Pulmonary artery endothelial cell (primary cell): ENCODE measurements at regions not wholly inside any gene's neighbourhood (a gene's known extent, or its start where the extent isn't known, plus 50 kb on each side); places are given as distances from the start of the nearest gene placed in this dataset.

Experiments
- DNase-seq: peaks from one replicate; pipeline ENCODE4 v3.0.0-alpha.2; 2011; ENCODE audit warnings: low read depth, low spot score

DNA sequence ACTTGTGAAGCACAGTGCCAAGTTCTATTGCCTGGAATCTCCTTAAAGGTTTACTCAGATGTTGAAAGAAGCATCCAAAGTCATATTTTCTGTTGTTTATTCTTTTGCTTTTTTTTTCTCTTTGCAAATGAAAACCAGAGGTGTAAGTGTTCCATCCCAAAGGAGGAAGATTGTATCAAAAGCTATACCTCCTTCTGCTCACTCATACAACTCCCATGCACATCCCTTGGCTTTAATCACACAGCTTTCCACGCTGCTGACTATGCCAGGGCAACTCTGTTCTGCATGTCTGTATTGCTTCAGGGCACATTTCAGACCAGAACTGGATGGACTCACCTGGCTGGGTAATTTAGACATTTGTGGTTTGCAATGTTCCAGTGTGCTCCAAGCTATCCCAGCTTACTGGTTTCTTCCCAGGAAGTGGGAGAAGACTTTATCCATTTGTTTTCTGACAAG is 399.6 kb upstream of the TBL1XR1 start:
- DNase-seq, result no peak

DNA sequence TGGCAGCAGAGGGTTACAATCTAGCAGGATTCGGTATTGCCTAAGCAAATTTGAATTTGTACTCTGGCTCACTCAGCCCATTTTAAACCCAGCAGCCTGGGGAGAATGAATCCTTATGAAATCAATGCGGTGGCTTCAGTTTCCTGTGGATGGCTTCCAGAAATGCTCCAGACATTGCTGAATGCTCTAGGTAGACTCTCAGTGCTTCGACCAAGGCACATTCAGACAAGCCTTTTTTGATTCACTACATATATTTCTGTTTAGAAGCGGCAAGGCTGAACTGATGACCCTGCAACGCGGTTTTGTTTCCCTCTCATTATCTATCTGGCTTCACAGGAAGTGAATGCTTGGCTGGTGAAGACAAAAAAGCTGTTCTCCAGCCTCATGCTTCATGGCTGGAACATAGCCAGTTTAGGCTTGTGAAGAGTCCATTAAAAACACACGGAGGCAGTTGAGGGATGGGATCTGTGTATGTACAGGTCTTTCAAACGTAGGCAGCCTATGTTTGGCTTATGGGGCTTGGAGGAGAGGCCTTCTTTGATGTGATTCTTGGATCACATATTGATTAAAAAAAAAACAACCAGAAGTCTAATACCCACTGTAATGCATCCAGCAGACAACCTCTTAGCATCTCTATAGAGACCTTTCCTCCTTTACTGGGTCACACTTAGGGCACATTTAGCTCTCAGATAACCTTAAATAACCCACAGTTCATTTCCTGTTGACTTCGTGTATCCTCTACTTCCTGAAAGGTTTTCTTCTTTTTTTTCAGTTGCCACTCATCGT is 400.2 kb upstream of the TBL1XR1 start:
- DNase-seq, result no peak

DNA sequence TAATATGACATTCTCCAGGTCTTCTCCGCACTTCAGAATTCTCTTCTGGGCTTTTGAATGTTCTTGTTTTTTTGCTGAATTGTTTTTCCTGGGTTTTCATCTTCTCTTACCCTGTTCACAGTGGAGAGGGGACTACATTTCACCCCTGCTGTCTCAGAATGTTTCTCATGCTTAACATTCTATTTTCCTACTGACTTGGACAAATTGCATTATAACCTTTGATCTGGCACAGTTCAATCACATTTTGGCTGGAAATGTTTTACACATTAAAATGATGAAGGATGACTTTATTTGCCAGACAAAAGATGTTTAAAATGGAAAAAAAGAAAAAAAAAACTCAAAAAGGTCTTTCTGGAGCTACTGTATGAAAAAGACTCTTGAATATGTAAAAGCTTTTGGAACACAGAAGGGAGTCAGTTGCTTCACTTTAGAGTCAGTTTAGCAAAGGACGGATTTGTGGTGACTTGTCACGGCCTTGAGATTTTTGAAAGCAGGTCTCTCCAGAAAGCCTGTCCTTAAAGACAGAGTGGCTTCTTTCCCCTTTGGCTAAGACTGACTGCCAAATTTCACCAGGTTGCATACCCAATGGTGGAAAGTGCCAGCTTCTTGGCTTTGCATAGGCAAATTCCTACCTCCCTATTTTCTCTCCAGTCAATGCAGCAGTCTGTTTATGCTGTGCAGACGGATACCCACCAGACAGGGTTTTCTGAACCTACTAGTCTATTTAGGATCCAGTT is 401.0 kb upstream of the TBL1XR1 start:
- no peak for DNase-seq

DNA sequence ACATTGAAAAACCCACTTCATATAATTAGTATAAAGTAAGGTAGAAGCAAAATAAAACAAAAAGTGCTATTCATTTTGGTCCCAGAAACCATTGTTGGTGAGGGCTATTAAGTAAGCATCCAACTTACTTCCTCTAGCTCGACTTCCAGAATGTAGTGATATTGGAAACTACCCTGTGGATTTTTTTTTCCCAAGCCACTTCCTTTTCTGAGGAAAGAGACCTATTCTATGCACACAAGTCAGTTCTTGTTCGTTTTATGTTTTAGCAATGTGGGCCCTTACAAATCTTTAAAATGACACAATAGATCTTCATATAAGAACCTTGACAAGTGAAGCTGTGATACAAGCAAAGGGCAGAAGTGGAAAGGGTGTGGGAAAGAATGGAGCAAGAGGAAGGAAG is 402.0 kb upstream of the TBL1XR1 start:
- no peak for DNase-seq

DNA sequence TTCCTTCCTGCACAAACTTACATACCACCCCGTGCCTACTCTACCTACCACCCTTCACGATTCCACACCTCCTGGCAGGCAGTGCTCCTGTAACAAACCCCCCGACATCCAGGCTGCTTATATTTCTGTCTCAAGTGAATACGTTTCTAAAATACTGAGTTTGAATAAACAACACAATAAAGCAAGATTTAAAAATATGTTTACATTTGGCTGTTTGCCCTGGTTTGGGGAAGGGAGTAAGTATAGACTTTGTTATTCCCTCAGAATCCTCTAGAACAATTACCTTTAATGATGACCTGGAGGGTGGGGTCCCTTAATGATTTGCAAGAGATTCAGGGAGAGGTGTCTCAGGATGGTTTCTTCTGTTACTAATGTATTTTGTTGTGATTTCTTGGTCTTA is 402.6 kb upstream of the TBL1XR1 start:
- no peak for DNase-seq

DNA sequence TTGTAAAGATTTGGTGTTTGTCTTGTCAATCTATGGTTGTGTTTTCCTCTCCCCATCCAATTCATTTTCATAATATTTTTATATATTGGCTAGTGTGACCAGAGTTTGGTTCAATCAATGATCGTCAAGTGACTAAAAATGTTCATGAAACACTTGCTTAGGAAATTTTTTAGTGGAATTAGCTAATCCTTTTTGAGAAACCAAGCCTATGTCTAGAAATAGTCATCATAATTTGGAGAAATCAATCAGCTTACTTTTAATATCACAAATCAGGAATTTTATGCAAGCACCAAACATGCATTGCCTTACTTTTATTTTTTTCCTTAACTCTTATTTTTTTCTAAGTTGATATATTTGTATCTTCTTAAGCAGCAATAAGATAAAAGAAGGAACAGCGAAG is 403.1 kb upstream of the TBL1XR1 start:
- DNase-seq, result no peak

DNA sequence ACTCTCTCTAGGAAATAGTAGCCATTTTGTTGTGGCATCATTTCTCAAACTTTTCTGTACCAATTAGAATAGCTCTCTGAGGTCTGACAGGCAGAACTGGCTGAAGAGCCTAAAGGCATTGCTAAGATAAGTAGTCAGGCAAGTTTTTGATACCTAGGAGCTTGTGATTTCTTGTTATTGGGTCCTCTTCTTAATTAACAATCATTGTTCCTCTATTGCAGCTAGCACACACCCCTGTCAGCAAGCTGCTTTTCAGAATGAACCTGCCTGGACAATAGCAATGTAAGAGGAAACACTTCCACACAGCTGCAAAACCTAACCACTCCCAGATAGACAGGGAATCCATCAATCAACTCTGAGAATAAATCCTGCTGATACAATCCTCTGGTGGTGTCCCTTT is 403.9 kb upstream of the TBL1XR1 start:
- no peak for DNase-seq

DNA sequence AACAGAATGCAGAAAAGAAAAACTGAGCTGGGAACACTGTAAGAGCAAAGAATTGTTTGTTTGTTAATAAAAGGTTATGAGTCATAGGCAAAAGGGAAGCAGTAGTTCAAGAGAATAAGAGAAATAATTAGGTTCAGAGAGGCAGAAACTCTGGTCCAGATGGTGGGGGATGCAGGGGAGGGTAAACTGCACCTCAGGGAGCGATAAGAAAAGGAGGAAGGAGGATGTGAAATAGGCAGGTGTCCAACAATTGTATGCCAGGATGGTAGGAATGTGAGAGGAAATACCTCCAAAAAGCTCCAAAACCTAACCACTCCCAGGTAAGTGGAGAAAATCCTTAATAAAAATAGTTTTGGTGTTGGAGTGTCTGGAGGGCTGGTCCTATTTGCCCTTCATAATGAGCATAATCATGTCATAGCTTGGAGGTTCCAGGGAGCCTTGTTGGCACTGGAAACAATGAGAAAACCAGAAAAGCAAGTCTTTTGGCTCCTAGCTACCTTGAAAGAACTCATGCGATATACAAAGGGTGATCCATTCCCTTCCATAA is 405.4 kb upstream of the TBL1XR1 start:
- no peak for DNase-seq

DNA sequence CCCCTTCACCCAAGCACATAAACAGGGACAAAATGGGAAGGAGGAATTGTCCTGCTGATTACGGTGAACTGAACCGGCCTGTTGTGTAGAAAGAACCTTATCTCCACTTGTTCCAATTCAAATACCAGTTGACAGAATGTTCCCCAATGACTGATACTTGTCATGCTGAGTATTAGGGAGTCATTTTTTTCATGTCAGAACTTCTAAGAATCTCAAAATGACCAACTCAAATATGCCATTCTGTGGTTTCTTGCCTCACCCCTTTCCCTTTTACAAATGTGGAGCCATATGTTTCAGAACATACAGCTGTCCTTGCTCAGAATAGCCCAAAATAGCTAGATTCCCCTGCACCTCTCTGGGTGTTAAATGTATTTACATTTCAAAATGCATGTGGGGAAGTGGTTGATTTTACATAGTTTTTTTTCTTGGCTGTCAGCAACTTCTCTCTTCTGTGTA is 405.9 kb upstream of the TBL1XR1 start:
- DNase-seq, result no peak

DNA sequence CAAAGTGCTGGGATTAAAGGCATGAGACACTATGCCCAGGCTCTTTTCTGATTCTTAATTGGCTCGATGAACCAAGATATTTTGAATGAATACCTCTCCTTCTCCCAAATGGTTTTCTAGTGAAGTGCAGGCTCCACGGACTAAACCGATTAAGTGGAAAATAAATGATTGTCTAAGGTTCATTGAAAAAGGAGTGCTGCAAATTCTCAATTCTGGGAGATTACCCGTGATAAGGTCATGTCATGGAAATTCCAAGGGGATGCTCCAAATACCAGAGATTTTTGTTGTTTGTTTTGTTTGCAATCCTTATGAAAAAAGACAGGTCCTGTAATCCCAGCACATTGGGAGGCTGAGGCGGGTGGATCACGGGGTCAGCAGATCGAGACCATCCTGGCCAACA is 406.9 kb upstream of the TBL1XR1 start:
- no peak for DNase-seq

DNA sequence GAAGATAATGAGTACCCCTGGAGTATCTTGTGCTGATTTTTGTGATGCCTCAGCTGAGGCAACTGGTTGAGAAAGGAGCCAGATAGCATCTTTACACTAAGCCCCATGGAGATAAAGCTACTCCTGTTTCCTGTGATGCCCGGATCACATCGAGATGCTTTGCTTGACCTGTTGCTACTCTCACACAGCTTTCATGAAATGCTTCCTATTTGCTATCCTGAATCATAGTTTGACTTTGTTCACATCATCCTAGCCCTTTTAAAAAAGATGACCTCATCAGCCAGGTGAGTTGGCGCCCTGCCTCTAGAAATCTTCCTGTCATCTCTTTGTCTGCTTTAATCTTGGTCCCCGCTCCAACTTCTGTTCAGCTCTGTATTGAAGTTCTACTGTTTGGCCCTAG is 409.6 kb upstream of the TBL1XR1 start:
- DNase-seq, result no peak

DNA sequence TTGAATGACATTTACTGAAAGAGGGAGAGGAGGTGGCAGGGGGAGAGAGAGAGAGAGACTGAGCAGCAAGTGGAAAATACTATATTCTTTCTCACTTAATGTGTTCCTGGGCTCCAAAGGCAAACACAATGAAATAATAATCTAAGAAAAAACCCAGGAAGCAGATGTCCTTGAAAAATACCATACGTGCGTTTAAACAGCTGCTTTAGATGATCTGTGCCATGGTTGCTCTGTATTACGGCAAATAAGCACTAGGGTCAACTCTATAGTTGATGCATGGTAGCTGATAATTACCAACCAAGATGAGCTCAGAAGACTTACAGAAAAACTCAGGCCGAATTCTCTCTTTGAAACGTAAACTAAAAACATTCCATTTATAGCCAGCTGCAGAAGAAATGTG is 410.3 kb upstream of the TBL1XR1 start:
- DNase-seq, result no peak

DNA sequence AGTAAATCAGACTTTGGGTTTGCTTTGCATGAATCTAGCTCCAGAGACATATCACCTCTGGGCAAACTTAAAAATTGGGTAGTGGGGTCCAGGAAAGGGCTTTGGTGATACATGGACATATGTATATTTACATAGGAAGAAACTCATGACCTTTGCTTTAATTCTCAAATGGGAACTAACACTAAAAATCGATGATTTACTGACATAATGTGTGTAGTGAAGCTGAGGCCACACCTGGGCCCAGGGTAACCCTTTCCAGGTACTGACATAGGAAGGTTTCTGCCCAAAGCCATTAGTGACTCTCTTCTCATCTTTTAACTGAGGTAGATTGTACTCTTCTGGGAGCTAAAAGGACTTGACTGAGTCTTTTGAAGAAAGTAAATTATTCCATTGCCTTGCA is 411.2 kb upstream of the TBL1XR1 start:
- DNase-seq, result no peak

DNA sequence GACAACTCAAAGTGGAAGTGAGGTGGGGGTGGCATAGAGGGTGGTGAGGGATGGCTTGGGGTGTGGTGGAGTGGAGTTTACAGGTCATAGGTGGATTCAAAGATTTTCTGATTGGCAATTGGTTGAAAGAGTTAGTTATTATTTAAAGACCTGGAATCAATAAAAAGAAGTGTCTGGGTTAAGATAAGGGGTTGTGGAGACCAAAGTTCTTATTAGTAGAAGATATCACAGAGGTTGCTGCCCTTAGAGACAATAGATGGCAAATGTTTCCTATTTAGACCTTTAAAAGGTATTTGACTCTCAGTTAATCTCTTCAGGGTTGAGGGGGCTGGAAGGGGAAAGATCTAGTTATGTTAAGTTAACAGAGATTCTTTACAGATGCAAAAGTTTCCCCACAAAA is 412.3 kb upstream of the TBL1XR1 start:
- no peak for DNase-seq

DNA sequence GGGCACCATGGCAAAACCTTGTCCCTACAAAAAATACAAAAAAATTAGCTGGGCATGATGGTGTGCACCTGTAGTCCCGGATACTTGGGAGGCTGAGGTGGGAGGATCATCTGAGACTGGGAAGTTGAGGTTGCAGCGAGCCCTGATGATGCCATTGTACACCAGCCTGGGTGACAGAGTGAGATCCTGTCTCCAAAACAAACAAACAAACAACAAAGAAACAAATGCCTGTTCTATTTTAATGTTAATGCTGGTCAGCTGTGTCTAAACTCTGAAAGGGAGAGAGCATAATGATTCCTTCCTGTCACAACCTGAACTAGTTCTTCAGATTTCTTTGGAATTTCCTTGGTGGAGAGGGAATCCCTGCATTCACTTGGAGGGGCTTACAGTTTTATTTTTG is 413.0 kb upstream of the TBL1XR1 start:
- DNase-seq, result no peak

DNA sequence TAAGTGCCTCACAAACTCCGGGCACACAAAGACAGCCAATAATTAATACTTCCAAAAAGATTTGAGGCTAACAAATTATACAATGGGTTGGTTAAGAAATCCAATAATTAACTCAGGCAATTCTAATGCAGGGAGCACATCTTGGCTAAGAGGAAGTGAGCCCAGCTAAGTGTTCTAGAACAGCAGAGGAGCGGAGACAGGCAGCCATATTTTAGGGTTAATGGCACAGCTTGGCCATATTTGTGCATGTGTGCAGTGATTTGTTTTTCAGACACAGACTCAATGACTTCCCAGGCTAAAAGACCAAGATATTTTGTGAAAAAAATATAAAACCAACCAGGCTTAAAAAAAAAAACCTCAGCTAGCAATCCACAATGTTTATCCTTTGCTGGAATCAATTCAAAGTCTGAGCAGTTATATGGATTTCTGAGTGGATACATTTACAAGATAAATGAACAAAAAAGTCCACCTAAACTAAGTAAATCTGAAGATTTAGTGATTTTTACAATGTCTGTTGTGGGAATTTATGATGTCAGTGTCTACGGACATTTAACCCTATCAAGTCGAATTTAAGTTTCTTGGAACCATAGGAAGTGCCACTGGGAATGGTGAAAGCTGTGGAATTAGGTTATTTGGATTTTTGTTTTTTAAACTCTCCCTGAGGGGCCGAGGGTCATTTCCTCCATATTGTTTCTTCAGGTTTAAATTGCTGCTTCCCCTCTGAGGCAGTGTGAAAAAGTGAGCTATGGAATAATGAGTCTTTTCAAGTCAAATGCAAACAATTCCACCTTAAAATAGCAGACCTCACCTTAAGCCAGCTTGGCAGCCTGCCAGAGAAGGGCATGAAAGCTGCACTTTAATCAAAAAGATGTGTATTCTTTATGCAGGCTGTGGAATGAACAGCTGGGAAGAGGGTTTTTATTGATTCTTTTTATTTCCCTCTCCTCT is 413.7 kb upstream of the TBL1XR1 start:
- DNase-seq, result no peak

DNA sequence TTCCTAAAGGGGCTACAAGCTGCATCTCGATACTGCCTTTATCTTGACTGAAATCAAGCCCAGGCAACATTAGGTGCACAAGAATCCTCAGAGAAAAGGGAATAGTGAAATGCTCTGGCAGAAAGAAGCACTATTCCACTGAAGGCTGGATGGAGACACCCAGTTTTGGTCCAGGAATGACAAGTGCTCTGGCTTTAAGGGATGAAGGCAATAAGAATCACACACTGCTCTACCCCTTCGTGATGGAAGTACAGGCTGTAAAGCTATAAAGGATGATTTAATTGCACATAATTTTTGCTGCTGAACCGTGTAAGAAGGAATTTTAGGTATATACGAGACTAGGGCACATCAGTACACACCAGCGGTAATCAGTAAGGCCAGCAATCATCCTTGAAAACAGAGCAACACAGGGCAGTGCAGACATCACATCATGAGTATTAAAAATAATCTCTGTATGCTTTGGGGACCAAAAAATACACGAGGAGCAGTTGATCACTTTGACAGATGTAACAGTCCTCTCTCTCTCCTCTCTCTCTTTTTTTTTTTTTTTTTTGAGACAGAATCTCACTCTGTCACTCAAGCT is 414.6 kb upstream of the TBL1XR1 start:
- no peak for DNase-seq

DNA sequence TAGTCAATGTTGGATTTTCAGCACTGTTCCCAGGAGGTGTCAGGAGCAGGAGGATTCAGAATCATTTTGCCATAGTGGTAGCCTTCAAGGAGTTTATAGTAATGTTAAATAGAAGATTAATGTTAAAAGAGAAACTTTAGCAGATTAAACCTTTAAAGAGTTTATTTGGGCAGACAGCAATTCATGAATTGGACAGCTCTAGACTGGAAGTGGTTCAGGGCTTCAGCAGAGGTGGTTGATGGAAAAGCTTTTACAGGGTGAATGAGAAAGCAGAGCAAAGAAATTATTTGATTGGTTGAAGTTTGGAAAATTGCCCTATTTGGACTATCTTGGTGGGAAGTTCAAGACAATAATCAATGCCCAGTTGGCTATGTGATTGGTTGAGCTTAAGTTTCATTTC is 416.6 kb upstream of the TBL1XR1 start:
- no peak for DNase-seq

DNA sequence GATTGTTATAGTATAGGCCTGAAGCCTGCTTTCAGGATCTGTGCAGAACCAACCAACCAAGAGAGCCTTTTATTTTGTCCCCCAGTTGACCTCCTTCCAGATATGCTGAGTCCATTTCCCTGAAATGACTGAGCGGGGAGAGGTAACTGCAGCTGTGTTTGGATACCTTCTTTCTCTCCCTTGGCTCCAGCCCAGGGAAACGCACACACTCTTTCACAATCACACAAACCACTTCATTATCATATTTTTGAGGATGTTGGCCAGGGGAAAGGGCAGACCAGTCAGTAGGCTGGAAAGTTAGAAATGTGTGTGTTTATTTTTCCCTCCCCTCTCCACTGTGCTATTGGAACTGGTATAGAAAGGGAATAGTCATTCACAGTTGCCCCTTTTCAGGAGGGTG is 417.7 kb upstream of the TBL1XR1 start:
- DNase-seq, result no peak

DNA sequence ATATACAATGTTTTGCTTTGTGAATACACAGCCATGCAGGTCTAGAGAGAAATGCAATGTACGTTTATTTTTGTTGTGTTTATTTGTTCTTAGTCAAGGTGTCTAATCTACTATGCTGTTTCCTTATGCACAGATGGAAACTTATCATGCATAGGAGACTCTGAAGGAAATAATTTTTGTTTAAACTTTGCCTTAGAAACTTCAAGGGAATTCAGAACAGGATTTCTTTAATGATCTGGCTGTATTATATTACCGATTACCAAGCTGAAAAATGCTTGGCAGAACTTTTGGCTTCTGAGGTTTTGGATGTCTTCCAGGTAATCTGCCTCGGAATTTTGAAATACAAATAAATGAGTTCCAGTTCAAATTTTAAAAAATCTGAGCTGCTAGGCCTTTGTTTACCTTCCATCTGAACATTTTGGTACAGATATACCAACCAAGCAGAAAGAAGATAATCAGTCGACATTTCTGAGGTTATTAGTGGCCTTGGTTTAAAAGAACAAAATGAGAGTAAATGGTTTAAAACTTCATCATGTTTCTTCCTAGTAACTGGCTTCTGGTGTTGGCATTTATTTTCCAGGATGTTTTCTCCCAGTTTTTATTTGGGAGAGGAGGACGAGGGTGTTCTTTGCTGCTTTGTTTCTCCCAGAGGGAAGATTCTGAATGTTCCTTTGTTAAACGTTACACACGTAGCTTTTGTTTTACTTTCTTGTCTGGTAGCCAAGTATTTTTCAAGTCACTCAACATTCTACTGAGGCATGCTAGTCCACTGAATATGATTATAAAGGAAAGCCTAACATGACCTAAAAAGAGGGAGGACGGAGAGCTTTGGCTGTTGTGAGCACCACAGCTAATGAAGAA is 421.8 kb upstream of the TBL1XR1 start:
- no peak for DNase-seq
